Hepatocyte (in vitro differentiated cells): ENCODE measurements at regions not wholly inside any gene's neighbourhood (a gene's known extent, or its start where the extent isn't known, plus 50 kb on each side); places are given as distances from the start of the nearest gene placed in this dataset.

Experiments
- CTCF ChIP-seq: fragments of 200-600 bp; sonication (generic); IDR thresholded peaks from 2 replicates; pipeline ENCODE4 v1.5.1; 2016; ENCODE audit warnings: antibody characterized with exemption, mild to moderate bottlenecking; ENCODE audit not compliant: poor library complexity
- EZH2 ChIP-seq: fragments of 200-600 bp; sonication (generic); IDR thresholded peaks from 2 replicates; pipeline ENCODE4 v1.6.1; 2016; ENCODE audit warnings: antibody characterized with exemption, mild to moderate bottlenecking, borderline replicate concordance
- EZH2phosphoT487 ChIP-seq: fragments of 200-600 bp; sonication (generic); IDR thresholded peaks from one replicate; pipeline ENCODE4 v1.6.1; 2018; ENCODE audit warnings: antibody characterized with exemption, mild to moderate bottlenecking, low read depth, moderate library complexity; ENCODE audit not compliant: unreplicated experiment, severe bottlenecking

GRCh38 chr3:19065027-19065426, 83.3 kb upstream of the KCNH8 start:
- TF ChIP-seq CTCF = peak; percentile 66
- TF ChIP-seq EZH2 = no peak
- no peak for TF ChIP-seq EZH2phosphoT487
